Stomach (tissue), 4 donors: ENCODE measurements at regions not wholly inside any gene's neighbourhood (a gene's known extent, or its start where the extent isn't known, plus 50 kb on each side); places are given as distances from the start of the nearest gene placed in this dataset.

ENCODE experiments used
- CTCF ChIP-seq, 7 experiments: fragments of 450-650 bp in 4 of 7; fragments of 200-600 bp in 3 of 7; sonication (generic) in 3 of 7; IDR thresholded peaks; one replicate each; pipeline ENCODE4 v1.5.1; 2016 to 2019; ENCODE audit warnings: antibody characterized with exemption in 7 of 7, control low read depth in 2 of 7, mild to moderate bottlenecking in 1 of 7
- EP300 ChIP-seq: sonication (generic); formaldehyde crosslinking; IDR thresholded peaks from one replicate; pipeline ENCODE4 v1.6.1; 2017; ENCODE audit warnings: antibody characterized with exemption
- POLR2A ChIP-seq, 4 donors: fragments of 450-650 bp; IDR thresholded peaks; one replicate each; pipeline ENCODE4 v1.6.1; 2016; ENCODE audit warnings: antibody characterized with exemption in 4 of 4, control low read depth in 2 of 4, mild to moderate bottlenecking in 1 of 4, moderate library complexity in 1 of 4
- POLR2AphosphoS5 ChIP-seq, 3 donors: sonication (generic); formaldehyde crosslinking; IDR thresholded peaks; one replicate each; pipeline ENCODE4 v1.6.1; 2016; ENCODE audit warnings: antibody characterized with exemption in 3 of 3

GRCh38 chr1:188017921-188018320, 1189.2 kb downstream of the PLA2G4A start:
- no peak for TF ChIP-seq CTCF (IDR thresholded peaks at IDR 0.05)
- no peak for TF ChIP-seq POLR2AphosphoS5 (IDR thresholded peaks at IDR 0.05)
- TF ChIP-seq POLR2A (IDR thresholded peaks at IDR 0.05): no peak
- no peak for TF ChIP-seq EP300
